ENCODE measurements at regions not wholly inside any gene's neighbourhood (a gene's known extent, or its start where the extent isn't known, plus 50 kb on each side); places are given as distances from the start of the nearest gene placed in this dataset.

DNA sequence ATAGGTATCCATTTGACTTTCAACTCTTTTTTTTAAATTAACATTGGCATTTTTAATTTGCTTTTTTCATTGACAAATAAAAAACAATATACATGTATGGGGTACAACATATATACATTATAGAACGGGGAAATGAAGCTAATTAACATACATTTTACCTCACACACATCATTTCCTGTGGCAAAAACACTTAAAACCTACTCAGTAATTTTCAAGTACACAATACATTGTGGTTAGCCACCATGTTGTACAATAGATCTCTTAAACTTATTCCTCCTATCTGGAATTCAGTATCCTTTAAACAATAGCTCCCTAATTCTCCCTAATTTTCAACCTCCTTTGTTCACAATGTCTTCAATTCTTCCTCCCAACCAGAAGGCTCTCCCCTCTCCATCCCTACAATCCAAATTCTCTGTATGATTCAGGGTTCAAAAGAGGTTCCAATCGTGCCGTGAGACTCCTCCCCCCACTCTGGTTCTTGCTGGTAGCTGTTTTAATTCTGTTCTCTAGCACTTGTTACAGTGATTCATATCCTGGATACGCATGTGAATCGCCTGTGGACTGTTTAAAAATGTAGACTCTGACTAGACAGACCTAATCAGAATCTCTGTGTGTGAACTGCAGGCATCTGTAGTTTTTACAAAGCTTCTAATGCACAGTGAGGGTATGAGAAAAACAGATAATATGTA, 87.6 kb upstream of the DUSP10 start:
- peak; percentile 25 to 48 for DNase-seq

DNA sequence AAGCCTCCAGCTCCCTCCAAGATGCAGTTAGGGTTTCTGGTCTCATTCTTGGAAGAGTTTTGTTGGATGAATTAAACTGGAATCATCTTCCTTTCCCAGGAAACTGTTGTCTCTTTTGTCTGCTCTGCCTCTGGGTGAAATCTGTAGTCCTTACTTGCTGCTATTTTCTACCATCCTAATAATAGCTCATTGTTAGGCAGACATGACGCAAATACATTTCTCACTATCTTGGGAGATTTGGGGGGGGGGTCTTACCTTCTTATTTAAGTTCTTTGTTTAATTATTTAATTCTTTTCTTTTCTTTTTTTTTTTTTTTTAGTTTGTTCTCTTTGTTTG, 85.4 kb upstream of the DUSP10 start:
- no peak for DNase-seq

DNA sequence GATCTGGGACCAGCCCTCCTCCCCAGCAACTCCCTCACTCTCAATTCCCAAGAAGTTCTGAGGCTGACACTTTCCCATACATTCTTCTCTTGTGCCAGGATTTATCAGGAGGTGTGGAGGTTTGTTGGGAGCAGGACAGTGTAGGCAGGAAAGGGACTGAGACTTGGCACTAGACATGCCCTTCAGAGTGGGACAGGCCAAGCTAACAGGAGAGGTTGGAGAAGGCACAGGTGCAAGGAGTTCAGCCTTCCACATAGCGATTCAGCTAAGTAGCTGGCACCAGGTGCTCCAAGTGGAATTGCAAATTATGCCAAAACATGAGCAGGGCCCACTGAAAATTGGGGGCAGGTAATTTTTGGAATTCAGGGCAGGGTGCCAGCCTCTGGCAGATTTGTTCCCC, 83.0 kb upstream of the DUSP10 start:
- DNase-seq = no peak

DNA sequence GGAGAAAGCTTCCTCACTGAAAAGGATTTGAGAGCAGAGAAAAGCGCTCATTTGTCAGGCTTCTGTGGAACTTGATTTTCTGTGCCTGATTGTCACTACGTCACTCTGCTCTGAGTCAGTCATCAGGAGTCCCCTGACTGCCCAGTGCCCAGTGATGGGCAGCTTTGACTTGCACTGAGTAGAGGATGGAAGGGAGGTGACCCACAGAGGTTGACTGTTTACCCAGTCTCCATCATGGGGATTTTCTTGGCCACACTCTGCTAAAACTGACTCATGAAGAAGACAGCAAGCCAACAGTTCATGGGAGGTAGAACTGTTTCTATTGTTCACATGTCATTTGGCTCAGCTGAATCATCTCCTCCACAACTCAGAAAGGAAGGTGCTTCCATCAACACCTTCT, 82.1 kb upstream of the DUSP10 start:
- DNase-seq = no peak

DNA sequence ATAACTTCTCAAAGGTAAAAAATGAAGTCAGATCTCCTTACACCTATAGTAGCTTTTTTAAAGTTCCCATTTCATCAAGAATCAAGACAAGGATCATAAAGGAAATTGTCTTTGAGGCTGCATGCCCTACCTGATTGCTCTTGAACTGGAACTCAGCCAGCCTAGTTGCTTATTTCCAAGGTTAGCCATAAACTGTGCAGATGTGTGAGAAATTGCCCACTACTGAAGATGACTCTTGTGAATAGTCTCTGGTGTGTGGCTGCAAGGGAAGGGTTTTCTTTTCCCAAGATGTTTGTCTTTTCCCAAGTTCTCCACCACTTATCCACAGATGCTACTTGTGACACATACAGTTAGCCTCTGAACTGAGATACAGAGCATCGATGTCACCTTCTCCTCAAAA, 81.7 kb upstream of the DUSP10 start:
- DNase-seq = no peak

DNA sequence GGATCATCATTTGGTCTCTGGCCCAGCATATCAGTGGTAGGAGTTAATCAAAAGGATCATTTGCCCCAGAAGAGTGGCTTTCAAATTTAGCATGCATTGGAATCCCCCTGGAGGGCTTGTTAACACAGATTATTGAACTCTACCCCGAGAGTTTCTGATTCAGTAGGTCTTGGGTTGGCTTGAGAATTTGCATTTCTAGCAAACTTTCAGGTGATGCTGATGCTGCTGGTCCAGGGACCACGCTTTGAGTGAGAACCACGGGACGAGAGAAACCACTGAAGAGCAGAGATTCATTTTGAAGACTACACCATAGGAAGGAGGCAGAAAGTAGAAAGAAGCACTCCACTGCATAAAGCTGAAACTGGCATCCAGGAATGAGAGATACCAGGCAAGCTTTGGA, 81.3 kb upstream of the DUSP10 start:
- DNase-seq = no peak

DNA sequence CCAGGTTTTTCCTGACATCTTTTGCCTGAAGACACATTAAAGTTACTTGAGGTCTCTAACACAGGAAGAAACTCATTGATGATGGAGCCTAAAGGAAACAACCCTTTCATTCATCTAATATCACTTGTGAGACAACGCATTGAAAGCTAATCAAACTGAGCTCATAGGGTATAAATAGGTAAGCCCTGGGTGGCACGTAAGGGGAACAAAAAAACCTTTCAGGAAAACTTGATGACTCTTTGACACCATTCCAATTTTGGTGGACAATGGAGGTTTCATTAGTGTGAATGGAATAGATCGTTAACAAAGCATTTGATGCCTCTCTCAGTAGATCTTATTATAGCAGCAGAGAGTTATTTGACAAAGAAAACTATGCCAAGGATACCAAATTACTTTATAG, 80.7 kb upstream of the DUSP10 start:
- DNase-seq = no peak

DNA sequence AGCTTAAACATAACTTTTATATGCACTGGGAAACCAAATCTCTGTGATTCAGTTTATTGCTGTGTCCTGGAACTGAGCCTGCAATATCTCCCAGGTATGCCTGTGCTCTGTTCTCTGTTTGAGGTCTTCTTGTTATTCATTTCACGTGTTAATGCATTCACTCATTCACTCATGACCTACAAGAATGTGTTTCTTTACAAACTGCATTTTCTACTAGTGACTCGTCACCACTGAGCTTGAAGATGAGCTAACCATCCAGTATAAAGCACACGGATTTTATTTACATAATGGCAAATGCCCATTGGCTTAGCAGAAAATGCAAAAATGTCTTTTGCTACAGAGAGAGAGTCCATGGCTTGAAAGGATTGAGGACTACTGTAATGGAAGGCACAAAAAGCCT, 75.0 kb upstream of the DUSP10 start:
- no peak for DNase-seq

DNA sequence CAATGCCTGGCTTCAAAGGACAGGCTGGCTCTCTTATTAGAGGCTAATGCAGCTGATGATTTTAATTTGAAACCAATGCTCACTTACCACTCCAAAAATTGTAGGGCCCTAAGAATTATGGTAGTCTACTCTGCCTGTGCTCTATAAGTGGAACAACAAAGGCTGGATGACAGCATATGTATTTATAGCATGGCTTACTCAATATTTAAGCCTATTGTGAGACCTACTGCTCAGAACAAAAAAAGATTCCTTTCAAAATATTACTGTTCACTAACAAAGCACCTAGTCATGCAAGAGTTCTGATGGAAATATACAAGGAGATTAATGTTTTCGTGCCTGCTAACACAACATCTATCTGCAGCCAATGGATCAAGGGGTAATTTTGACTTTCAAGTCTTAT, 73.8 kb upstream of the DUSP10 start:
- DNase-seq = no peak

DNA sequence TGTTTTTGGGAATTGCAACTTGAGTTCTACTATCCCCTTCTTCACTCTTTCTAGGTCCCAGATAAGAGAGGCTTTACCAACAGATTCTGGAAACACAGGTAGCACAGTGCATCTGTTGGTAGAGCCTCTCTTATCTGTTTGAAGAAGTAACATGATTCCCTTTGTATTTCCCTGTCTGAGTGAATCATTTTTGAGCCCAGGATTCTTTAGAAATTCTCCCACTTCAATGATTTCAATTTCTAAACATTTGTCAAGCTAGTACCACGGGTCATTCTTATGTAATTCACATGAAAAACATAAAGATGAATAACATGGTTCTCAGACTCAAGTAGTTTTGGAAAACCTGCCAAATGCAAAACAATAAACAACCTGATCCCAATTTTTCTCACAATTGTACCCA, 72.0 kb upstream of the DUSP10 start:
- DNase-seq = no peak

DNA sequence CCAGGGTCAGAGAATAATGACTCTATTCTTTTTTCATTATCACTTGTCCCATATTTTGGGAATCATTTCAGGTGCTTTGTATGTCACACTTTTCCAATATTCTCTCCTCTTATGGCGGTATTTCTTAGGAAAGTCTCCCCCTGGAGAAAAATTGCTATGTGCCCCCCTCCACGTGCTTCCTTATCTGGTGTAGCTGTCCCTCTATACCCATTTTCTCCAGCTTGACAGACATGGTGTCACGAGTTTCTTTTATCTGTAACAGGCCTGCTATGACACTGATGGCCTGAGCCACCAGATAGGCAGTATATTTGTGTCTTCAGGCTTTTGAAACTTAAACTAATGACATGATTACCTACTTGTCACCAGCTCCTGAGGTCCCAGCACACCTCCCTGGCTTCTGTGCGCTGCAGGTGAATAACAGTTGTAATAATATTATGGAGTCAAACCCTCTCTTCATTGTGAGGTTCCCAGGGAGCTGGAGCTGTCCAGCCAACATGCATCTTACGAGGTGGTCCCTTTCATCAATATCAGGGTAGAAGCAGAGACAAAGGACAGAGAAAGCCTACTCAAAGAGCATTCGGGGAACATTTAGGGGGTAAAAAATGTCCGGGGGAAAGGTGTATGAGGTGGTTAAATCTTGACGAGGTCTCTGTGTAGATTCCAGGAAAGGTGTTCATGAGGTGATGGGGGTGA, 71.2 kb upstream of the DUSP10 start:
- no peak for DNase-seq

DNA sequence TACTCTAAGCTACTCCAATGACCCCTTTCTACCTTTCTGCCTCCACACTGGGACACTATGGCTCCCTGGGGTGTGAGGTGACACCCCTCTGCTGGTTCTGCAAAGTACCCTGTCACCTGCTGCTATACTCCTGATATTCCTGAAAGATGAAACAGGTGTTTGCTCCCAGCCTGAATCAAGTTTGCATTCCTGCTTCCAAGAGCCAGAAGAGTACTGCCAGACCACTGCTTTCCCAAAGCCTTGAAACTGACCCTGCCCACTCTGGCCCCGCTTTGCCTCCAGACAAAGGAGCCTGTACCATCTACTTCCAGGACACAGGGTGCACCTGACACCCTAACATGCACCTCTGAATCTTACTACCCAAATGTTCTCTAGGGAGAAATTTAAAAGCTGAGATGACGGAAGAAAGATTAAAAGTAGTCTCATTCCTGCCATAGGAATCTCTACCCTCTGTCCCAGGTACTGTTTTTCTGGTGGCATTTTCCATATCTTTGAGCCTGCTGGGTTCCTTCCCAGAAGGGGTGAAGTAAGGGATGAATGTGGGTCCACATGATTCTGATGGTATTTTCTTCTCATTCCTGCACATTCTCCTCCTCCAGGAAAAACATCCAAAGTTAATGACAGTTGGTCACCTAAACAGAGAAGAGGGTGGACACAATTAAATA, 70.3 kb upstream of the DUSP10 start:
- DNase-seq = no peak

DNA sequence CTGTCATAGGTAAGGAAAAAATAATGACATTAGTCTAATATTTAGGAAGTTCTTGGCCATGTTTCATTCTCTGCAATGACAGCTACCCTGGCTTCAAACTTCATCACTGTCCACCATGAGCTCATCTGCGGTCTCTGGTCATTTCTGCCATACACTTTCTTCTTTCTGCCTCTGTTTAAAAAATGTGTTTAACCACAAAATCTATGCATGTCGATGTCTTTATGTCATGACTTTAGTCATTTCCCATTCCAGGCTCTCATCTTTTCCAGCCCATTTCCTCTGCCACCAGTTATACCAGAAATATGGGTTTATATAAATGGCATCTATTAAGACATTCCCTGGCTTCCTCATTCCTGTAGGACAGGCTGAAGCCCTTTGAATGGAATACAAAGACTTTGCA, 68.5 kb upstream of the DUSP10 start:
- DNase-seq = no peak

DNA sequence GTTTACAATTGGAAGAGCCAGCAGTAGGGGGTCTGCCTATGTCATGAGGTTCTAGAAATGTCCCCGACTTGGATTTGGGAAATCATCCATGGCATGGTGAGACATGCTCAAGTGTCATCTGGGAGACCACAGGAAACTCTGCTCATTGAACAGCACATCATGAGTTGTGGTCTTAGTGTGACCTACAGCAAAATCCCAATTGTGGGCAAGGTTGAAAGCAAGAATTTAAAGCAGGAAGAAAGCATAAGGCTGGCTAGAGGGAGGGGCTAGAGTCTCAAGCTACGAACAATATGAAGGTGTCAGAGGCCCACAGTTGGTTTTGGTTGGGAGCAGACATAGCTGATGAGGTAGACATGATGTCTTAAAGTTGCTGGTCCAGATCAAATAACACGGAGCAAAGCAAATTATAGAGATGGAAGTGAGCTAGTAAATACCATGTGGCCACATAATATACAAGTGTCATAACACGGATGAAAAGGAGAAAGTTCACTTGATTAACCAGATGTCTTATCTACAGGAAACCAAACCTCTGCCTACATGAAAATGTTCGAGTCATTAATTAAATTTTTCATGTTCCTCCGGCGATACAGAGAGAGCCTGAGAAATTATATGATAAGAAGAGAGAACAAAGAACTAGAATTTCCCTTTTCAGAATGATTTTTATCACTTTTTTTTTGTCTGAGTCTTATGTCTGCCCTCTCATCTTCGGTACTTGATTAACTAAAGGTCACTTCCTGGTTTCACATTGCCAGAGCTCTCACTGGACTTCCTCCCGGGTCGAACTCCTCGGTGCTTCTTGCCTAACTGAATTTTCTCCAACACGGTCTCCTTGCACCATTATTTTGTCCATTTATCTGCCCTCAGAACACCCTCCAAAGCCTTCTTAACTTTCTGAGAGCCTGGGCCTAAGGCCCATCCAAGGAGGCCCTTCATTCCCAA, 67.5 kb upstream of the DUSP10 start:
- no peak for DNase-seq

DNA sequence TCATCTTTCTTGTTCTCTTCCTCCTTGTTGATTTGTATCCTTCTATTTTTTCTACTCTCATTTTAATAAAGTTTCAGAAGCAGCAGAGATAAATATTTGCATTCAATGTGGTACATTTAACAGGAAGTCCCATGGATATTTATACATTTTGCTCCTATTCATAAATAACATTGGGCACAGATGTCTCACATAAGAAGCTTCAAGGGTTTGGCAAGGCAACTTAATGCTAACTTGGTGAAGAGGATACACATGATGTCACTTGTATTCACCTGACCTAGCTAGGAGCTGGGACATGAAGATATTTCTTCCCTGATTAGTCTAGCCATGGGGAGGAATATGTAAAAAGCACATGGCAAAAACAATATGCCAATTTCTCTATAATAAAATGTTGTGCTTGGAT, 65.1 kb upstream of the DUSP10 start:
- no peak for DNase-seq

DNA sequence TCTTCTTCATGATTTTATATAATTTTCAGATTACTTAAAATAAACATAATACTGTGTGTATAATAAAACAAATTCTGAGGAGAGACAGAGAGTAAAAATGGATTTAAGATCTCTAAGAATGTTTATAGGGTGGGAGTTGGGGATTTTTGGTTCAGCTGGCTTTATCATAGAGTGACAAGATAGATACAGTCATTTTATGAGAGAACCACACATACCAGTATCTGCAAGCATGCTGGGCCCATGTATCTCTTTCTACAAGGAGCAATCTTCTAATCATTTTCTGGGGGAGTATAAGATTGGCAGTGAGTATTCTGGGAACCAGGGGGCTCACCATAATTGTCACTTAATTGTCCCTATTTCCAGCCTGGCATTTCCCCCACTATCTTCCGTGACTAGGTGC, 64.3 kb upstream of the DUSP10 start:
- DNase-seq = no peak

DNA sequence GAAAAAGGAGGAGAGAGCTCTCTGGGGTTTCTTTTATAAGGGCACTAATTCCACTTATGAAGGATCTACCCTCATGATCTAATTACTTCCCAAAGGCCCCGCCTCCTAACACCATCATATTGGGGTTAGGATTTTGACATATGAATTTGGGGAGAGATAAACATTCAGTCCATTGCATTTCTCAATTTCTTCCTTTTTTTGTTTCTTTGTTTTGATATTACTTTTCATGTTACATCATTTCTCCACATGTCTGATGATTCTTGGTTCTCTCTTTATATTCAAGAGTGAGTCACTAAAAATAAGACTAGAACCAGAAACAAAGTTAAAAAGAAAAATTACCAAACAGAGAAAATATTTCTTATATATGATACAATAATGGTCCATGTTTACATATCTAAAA, 63.2 kb upstream of the DUSP10 start:
- DNase-seq = no peak

DNA sequence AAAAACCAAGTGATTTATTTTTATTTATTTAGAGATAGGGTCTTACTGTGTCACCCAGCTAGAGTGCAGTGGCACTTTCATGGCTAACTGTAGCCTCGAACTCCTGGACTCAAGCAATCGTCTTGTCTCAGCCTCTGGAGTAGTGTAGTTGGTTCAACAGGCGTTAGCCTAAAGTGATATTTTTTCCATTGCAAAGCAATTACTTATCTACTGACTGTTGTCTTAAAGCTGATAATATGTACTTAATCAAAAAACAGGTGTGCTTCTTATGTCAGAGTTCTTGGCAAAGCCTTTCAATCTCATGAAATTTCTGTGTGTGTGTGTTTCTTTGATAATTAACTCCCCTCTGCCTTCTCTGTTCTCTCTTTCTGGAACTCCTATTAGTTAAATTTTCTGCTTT, 62.4 kb upstream of the DUSP10 start:
- DNase-seq = no peak

DNA sequence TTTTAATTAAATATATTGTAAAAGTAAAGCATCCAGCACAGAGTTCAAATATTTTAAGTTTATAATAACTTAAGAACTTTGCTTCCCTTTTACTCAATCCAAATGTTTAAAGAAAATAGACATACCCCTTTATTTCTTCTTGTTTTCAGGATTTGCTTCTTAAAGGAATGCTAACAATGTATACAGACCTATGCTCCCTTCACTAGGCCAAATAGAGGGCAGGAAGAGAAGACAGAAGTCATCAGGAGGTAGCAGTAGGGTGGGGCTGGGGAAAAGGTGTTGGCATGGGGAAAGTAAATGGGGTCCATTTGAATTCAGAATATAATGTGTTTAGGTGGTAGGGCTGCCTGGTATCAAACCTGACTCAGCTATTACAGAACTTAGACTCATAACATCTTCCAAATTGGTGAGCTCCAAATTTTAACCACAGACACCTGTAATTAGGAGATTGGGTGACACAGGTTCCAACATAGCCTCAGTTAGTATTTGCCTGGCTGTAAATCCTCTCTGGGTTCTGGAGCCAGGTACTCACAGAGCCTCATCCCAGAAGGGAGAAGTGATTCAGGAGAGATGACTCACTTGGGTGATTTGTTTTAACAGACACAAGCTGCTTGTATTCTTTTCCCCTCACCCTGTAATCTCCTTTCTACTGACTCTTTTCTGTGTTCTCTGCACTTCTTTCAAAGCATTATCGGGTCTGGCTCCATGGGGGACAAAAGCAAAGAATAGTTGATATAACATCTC, 60.1 kb upstream of the DUSP10 start:
- DNase-seq = no peak

DNA sequence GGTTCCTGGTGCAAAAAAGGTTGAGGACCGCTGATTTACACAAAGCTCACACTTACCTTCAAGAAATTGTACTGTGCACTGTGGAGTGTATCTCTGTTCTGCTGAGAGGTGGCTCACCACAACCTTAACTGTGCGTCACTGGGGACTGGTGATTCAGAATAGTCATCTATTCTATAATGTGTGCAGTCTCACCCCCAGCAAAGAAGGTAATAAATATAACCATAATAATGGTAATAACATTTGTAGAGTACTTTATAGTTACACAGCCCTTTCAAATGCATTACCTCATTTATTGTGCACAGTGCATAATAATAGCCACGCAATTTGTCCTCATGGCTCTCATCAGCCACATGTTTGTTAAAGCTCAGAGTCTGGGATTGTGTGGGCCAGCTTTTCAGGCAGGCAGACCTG, 59.4 kb upstream of the DUSP10 start:
- no peak for DNase-seq

DNA sequence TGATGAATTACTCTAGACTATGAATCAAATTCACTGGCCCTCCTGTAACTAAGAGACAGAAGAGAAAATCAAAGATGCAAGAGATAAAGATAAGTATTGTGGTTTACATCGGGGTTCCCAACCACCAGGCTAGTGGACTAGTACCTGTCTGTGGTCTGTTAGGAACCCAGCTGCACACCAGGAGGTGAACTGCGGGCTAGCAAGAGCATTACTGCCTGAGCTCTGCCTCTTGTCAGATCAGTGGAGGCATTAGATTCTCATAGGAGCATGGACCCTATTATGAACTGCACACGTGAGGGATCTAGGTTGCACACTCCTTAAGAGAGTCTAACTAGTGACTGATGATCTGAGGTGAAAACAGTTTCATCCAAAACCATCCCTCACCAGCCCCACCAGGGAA, 58.9 kb upstream of the DUSP10 start:
- DNase-seq = no peak

DNA sequence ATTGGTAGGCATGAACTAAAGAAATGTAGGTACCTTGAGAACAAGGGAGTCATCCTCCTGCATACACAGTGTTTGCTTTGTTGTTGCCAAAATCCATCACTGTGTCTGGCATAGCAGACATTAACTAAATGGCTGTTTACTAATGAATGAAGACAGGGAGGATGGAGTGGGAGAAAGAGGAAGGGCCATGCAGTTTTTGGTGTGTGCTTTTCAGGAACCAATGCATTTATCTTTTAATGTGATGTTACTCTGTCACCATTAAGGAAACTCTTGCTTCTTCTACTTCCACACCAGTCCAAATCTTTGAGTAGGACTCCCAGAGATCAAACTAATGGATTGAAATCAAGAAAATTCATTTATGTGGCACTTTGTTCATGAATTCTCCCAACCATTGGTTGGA, 55.6 kb upstream of the DUSP10 start:
- DNase-seq = no peak

DNA sequence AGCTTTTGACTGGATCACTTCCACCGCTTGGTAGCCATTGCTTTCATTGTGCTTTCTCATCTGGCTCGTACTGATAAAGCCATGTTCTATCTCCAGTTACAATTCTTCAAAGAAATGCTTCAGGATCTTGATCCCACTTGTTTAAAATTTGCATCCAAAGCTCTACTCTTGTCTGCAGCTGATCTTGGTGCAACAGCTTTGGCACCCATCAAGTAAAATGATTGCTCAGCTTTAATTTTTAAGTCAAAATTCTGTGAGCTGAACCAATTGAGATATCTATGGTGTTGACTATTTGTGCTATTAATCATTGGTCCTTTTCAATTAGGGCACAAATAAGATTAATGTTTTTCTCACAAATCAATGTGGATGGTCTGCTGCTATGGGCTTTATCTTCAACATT, 54.8 kb upstream of the DUSP10 start:
- no peak for DNase-seq
